Left renal pelvis (tissue), 4 donors: ENCODE measurements at regions not wholly inside any gene's neighbourhood (a gene's known extent, or its start where the extent isn't known, plus 50 kb on each side); places are given as distances from the start of the nearest gene placed in this dataset.

Source experiments
- DNase-seq, 4 donors: peaks; one replicate each; pipeline ENCODE4 v3.0.0-alpha.2; 2013; ENCODE audit warnings: low read depth in 4 of 4, low spot score in 3 of 4

DNA sequence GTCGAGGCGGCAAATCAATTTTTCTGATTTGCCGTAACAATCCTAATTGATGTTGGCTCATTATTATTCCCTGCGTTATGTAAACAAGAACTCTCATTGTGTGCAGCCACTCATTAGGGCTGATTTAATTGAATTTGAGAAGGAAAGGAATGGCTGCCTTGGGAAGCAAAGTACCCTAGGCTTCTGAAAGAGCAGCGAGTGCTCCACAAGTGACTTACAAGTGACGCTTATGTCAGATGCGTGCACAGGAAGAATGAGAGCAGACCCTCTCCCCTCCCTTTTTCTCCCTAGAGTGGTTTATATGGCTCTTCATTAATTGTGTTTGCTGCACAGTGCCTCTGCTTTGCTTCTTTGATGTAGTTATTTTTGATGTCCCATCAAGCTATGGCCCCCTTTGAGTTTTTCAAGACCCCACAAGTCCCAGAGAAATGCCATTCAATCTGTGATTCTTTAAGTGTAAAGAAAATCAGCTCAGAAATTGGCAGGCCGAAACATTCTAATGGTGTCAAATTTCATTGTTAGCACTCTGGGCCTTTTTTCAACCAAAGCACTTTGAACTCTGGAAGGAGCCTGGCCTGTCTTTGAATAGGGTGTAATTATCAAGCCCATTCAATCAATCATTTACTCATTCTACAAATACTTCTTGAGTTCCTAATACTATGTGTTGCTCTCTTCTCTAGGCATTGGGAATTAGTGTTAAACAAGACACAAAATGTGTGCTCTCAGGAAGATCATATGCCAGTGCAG, 86.8 kb upstream of the VAV3 start:
- peak in 2 of 4 donors; percentile 52 to 53 for DNase-seq

DNA sequence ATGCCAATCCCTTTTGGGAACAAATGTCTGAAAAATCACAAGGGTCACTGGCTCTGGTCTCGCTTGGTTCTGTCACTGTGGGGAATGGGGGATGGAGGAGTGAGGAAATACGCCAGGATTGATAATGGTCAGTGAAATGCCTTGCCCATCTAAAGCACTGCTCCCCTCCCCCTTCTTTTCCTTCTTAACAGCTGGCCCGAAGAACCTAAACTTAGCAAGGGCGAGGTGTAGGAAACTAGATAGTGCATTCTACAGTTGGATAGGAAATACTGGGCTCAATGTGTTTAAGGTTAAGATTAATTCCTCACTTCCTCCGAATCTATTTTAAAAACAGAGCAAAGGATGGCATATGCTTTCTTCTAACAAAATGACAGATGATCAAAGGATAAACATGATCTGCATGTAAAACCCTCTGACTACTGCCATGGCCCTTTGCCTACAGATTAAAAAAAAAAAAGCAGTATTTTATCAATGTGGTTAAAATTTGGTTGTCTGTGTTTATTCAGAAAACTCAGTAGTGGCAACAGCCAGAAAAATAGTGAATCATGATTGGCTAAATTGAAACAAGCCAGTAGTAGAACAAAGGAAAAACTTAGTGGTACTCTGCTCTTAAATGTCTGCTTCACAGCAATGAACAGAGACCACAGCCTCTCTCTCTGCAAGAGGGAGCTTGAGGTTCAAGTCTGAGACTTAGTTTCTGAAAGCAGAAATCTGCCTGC, 86.1 kb upstream of the VAV3 start:
- no peak for DNase-seq

DNA sequence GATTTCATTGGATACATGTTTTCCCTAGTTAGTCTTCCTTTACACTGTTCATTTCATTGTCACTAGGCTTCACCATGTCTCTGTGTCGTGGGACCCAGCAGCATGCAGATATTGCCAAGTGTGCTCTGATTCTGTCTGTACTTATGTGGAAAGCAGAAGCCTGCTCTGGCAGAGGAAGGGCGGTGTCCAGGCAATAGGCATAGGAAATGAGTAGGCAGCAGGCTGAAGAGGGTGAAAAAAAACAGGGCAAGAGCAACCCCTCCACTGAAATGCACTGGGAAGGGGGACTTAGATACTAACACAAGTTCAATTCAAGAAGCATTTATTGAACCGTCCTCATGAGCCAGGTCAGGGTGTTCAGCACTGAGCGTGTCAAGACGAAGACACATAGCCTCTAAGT, 85.2 kb upstream of the VAV3 start:
- no peak for DNase-seq

DNA sequence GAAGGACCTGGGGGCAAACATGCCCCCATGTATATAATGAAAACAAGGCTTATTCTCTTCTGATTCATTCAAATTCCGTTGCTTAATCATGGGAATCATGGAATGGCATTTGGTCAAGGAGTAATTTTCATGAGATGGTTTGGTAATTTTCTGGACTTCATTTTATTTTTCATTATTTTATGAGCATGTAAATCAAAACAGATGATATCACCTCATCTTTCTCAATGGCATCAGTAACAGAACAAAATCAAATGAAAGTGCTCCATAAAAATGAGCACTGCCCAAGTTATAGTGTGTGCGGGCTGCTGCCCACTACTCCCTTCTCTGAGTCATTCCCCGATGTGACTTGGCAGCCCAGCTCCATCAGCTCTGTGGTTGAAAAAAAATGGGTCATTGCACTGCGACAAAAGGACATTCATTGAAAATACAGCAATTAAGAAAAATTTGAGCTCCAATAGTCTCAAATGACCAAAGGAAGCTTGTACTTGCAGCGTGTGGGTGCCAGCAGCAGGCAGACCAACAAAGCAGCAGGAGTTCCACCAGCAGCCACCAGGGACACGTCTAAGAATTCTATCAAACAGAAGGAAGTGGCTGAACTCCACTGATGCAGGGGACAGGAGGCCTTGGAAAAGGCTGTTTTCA, 84.3 kb upstream of the VAV3 start:
- DNase-seq: no peak

DNA sequence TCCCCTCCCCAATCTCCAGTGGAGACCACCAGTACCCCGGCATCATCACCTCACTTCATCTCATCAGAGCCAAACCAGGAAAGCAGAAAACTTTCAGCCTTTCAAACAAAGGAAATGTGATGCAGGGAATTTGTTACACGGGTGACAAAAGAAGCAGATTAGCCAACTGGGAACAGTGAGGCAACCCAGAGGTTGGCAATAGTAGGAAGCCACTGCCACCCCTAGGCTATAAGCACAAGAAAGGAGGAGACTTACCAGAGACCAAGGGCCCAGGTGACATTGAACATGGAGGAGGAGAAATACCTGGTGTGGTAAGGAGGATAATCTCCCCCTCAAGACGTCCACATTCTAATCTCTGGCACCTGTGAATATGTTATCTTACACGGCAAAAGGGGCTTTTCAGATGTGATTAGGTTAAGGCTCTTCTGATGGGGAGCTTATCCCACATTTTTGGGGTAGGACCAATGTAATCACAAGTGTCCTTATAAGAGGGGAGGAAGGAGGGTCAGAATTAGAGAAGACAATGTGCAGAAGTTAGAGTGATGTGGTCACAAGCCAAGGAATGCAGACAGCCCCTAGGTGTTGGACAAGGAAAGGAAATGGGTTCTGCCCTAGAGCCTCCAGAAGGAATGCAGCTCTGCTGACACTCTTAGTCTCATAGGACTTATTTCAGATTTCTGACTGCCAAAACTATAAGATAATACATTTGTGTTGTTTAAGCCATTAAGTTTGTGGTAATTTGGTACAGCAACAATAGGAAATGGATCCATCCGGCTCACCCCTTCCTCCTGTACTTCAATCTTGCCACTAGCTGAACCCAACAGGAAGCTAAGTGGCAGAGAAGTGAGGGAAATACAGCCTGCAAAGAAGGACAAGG, 83.6 kb upstream of the VAV3 start:
- no peak for DNase-seq

DNA sequence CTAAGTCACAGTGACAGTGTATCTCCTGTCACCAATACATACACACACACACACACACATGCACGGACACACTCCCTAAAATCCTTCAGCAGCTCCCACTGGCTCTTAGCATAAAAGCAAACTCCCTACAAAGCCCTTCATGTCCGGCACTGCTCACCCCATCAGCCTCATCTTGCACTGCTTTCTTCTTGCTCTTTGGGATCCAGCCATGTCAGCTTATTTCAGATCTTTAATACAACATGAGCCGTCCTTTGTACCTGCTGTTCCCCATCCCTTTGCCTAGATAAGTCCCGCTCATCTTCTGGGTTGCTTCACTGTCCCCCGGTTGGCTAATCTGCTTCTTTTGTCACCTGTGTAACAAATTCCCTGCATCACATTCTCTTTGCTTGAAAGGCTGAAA, 82.1 kb upstream of the VAV3 start:
- DNase-seq: no peak

DNA sequence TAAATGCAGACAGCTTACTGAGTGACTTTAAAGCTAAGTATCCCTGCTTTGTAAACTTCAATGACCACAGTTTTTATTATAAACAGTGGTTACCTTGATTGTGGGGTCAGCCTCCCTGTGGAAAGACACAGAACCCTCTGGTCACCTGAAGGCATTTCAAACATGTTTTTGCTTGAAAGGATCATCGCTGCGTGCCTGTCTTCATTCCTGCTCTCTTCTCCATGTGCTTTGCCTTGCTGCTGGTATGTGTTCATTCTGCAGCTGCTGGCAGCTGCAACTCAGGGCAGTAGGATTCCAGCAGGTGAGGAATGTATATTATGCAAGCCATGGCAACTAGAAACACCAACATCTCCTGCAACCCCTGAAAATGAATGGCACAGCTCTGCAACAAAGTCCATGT, 81.0 kb upstream of the VAV3 start:
- DNase-seq: no peak

DNA sequence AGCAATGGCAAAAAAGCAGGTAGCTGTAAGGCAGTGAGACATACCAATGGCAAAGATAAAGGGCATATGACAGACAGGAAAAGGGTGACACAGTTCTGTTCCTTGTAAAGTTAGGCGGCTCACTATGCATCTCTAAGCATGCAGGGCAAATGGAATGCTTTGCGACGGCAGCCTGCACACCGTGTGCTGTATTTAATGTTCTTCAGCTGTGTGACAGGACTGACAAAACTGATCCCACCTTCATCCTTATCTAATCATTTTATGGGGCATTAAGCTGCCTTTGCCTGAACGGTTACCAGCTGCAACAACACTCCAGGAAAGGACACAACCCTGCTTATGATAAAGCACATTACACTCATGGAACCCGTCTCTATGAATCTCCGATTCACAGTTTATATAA, 80.5 kb upstream of the VAV3 start:
- DNase-seq: no peak

DNA sequence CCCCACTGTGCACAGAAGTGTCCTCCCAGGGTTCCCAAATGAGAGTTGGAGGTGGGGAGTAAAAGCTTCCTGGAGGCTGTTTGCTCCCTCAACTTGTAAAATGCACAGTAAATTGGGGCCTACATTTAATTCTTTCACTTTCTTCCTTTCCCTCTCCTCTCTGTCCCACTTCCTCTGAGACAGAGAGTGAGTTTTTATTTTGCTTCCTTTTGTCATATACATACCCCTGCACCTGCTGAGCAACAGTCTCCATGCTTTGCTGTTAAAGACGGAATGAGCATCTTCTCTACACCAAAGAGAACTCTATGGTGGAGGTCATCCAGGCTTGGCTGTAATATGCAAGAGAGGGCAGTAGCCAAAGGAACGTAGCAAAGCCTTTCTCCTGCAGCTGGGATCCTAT, 79.3 kb upstream of the VAV3 start:
- DNase-seq: no peak

DNA sequence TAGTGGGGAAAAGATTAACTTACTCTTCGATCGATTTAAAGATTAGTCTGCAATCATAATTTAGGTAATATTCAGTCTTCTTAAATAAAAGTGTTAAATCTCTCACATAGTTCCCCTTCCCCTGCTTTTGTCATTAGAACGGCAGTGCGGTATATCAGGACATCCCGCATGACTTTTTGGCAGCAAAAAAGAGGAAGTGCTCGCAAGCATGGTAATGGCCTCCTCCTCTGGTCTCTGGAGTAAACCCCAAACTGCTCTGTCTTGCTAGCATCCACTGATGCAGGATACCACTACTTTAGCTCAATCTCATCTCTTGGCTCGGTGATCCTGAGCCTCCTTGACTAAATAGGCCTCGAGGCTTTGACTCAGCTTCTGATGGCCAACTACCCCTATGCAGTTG, 78.7 kb upstream of the VAV3 start:
- no peak for DNase-seq

DNA sequence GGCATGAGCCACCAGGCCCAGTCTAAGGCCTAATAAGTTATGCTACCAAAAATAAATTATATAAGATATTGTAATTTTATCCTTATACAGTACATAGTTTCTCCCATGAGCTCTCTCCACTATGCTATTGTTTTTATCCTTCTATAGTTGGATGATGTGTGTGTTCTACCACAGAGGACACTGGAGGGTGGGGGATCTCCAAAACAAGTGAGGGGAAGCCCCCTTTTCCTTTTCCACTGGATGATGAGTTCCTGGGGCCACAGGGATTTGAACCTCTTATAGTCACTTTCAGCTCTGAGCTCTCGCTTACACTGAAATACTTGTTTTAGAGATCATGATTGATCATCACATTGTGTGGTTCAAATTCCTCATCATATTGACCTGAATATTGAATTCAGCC, 77.6 kb upstream of the VAV3 start:
- no peak for DNase-seq

DNA sequence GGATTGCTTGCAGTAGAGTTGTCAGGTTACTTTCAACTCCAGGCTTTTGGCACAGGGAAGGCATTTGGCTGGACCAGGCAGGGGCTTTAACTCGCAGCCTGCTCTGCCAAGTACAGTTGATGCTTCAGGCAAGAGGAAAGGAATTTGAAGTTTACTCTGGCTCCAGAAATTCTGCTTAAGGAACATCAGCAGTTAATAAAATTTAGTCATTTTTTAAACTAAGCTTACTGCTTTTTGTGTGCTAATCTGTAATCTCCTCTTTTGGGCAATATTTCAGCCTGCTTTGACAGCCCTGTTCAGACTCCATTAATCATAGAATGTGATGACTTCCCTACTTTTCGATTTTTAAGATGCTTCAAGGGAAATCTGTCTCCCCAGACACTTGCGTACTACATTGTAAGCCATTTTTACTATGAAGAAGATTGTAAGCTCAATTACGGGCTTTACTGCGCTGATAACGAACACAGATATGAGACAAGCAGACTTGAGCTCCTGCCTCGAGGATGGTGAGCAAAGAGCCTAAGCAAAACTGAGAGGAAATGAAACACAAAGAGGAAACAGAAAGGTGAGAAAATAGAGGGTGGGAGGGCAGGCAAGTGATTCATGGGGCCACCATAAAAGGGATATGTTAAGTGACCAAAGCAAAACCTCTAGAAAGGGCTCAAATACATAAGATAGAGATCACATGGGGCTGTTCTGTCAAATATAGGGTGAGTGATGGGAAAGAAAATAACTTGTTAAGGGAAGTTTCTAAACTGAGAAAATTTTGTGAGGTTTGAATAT, 76.6 kb upstream of the VAV3 start:
- no peak for DNase-seq

DNA sequence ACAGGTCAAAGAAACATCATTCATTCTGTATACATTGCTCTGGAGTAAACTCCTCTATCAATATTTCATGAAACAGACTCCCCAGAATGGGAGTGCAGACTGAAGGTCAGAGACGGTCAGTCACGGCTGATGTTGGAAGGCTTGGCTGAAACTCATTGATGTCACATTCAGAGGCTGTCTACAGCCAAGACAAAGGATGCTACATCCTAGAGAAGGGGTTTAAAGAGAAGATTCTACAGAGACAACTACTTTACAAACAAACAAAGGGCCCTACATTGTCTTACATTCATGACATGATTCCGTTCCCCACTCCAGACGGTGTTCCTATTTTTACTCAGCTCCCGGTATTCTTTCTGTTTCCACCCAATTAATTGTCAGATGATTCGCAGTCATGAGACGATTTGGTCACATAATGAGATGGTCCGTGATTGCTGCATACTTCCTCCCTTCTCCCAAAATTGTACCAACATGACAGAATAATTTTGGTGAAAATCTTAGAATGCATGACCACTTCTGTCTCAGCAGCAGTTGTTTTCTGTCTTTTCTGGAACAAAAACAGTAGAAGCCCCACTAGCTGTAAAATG, 73.8 kb upstream of the VAV3 start:
- no peak for DNase-seq

DNA sequence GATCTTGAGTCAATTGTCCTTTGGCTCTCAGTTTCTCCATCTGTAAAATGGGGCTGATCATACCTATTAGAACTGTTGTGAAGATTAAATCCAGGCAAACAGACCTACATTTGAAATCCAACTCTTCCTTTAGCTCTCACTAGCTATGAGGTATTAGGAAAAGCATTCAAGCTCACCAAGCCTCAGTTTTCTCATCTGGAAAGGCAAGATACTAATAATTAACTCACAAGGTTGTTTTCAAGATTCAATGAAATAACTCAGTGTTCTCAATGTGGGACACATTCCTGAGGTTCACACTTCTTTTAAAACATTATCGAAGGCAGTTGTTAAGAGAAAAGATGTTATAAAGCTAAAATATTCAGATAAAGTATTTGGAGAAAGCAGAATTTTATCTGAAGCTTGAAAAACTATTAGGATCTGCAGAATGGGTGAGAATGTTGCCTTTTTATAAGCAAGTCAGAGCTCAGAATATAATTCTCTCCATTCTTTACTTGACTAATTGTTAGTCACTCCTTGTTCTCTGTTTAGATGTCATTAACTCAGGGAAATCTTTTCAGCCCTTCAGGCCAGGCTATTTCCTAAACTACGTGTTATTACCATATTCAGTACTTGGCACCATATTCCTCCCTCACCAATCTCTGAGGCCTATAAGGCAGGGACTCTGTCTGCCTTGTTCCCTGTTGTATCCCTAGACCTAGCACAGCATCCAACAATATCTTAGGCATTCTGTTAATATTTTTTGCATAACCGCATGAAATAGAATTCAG, 72.0 kb upstream of the VAV3 start:
- no peak for DNase-seq

DNA sequence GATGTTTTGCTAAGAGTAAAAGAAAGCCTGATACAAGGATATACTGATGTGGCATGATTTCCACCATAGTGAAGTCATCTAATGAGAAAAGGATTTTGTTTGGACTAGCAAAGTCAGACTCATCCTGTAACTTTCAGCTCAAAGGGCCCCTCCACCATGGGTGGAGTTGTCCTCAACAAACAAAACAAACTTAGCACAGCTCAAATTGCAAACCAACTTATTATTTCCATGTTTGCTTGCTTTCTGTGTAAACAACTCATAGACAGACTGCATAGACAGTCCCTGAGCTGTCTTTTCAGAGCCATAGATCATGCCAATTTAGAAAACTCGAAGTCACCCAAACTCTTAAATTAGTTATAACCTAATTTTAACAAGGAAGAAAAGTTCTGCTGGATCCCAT, 69.4 kb upstream of the VAV3 start:
- DNase-seq: no peak

DNA sequence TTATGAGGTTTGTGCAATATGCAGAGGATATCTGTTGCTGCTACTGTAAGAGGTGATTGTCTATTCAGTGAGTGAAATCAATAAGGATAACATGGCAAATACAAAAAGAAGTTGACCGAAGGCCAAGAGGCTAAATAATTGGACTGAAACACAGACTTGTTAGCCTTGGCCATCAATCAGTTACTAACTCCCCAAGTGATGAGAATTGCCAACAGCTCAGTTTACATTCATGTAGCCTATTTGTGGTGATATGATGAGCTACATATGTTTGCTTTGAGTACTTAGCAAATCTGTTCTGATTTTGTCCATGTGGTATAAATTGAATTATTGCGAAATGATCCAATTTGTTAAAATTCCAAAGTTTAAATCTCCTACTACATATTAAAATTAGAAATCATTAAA, 68.6 kb upstream of the VAV3 start:
- no peak for DNase-seq

DNA sequence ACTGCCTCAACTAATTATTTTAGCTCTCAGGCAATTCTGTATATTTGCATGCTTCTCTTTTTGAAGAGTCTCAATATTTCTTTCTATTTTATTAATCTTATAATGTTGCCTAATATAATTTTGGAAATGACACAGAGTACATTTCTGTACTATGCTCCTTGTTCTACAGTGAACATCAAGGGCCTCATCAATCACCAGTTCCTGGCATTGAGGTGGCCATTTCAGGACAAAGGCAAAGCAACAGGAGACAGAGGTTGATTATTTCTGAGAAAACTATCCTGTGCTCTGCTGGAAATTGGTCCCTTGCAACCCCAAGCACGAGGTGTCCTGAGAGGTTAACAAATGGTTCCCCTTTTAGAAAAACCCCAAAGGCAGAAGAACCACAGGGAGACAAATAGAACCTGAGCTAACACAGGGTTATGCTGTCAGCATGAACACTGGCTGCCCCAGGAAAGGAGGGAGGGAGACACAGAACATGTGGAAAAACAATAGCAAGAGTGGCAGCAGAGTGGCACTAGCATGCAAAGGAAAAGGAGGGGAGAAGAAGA, 63.9 kb upstream of the VAV3 start:
- no peak for DNase-seq

DNA sequence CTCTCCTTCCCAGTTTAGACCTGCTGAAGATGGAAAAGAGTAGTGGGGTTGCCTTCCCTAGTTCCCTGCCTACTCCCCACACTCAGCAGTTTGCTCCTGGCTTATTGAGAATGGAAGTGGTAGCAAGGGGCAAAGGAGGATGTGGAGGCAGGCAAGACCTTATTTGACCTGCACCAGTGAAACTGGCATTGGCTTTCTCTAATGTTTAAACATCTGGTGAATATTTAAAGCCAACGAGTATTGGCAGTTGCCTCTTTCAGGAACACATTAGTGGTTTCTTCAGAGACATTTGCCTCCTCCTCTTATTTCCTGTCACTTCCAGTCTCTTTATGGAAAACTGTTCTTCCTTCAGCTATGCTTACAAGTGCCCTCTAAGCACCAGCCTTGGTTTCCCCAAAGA, 62.4 kb upstream of the VAV3 start:
- DNase-seq: no peak

DNA sequence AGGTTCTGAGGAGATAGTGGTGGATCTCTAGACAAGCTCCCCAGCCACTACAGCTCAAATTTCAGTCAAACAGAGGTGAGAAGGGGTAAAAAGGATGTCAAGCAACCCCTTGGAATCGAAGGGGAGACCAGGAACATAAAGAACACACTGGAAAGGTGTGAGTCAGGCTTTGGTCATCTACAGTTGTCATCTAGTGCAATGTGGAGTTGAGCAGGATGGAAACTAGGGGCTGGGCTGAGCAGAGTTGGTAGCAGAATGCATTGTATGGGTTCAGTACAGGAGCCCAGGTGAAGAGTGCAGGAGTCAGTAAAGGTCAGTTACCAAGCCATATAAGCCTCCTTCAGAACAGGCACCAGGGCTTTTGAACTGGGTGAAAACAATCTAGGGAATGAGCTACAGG, 52.7 kb upstream of the VAV3 start:
- DNase-seq: no peak
